GM10266 (cell line): ENCODE measurements at regions not wholly inside any gene's neighbourhood (a gene's known extent, or its start where the extent isn't known, plus 50 kb on each side); places are given as distances from the start of the nearest gene placed in this dataset.

Source experiments
- DNase-seq: peaks from one replicate; pipeline ENCODE4 v3.0.0; 2012; ENCODE audit errors: extremely low spot score
- TF ChIP-seq, protein P1 (sequence below): IDR thresholded peaks from 2 replicates; pipeline ENCODE4 v1.5.1; 2012; ENCODE audit warnings: mild to moderate bottlenecking, low read depth; ENCODE audit not compliant: control insufficient read depth, insufficient read depth; ENCODE audit errors: missing control alignments

DNA sequence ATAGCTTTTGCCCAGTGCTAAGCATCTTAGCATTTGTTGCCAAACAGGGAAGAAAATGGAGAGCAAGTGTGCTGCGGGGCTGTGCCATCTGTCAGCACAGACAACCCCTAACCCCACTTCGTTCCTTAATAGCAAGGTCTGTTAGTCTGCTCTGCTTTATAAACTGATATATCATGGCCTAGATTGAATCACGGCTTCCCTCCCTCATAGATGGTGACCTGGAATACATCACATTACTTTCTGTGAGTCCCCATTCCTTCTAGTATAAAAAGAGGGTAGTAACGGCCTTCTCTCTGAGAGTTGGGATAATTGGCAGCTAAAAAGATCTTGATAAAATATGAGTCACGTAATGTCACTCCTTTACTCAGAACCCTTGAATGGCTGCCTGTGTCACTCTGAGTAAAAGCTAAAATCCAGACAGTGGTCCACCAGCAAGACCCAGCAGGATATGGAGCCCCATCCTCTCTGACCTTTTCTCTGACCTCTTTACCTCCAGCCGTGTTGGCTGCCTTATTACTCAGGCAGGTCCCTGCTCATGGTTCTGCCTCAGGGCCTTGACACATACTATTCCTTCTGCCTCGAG lies 151.7 kb downstream of the DLEU7 start:
- DNase-seq = no peak
- TF ChIP-seq, protein P1, sequence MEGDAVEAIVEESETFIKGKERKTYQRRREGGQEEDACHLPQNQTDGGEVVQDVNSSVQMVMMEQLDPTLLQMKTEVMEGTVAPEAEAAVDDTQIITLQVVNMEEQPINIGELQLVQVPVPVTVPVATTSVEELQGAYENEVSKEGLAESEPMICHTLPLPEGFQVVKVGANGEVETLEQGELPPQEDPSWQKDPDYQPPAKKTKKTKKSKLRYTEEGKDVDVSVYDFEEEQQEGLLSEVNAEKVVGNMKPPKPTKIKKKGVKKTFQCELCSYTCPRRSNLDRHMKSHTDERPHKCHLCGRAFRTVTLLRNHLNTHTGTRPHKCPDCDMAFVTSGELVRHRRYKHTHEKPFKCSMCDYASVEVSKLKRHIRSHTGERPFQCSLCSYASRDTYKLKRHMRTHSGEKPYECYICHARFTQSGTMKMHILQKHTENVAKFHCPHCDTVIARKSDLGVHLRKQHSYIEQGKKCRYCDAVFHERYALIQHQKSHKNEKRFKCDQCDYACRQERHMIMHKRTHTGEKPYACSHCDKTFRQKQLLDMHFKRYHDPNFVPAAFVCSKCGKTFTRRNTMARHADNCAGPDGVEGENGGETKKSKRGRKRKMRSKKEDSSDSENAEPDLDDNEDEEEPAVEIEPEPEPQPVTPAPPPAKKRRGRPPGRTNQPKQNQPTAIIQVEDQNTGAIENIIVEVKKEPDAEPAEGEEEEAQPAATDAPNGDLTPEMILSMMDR = no peak

DNA sequence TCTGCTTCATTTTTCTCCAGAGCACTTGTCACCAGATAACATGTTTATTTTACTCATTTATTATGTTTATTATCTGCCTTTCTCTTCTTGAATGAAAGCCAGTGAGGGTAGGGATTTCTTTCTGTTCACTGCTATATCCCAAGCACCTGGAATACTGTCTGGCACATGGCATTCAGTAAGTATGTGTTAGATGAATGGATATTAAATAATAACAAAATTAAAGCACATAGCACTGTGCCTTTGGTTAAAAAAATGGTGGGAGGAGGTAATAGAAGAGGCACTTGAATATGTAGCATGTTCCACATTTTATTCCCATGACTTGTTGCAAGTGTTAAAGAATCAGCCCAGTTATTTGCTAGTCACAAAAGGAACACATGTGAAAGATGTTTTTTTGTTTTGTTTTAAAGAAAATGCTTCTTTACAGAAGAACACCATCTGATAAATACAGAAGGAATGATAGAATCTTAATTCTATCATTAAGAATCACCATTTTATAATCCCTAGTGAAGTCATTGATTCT lies 151.0 kb downstream of the DLEU7 start:
- no peak for DNase-seq
- TF ChIP-seq, protein P1 = no peak

GRCh38 chr13:50693727-50694126 lies 149.8 kb downstream of the DLEU7 start:
- DNase-seq = no peak

GRCh38 chr13:50697746-50698539 lies 145.5 kb downstream of the DLEU7 start:
- DNase-seq = no peak
- TF ChIP-seq, protein P1 = no peak

More at GRCh38 chr13:50693727-50694126, 149.8 kb downstream of the DLEU7 start:
- TF ChIP-seq, protein P1 = no peak

- DNase-seq = no peak
These were observed 143.4 kb downstream of the DLEU7 start for GRCh38 chr13:50699874-50700663.

DNA sequence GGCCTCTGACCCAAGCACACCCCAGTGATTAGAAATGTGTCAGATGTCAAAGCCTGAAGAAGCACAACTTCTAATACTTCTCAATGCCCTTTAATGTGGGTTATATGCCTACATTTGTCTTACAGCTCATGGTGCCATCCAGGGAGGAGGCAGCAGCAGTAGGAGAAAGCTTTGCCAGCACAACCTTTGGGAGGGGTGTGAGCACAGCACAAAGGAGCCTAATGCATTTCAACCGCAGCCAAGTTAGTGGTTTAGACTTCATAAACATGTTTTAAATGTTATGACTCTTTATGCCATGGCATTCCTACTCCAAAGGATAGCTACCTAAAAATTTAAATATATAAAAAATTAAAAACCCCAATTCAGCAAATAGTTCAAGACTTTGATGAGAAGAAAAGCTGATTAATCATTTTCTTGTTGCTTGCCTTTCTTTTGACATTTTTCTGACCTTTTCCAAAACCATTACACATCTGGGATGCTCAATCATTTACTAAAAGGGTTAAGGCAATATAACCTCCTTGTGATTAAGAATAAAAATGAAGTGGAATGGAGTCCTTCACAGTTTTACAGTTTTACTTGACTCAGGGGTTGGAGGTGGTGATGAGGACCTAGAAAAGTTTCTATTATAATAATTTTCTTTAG lies 142.7 kb downstream of the DLEU7 start:
- no peak for DNase-seq
- TF ChIP-seq, protein P1 = no peak

More at GRCh38 chr13:50699874-50700663, 143.4 kb downstream of the DLEU7 start:
- TF ChIP-seq, protein P1 = no peak
